Osteoblast (primary cell): ENCODE measurements at regions not wholly inside any gene's neighbourhood (a gene's known extent, or its start where the extent isn't known, plus 50 kb on each side); places are given as distances from the start of the nearest gene placed in this dataset.
A peak's percentile ranks its signal among the peaks of the same experiment; 100 is the strongest.
"Not testable (repeated sequence)": the region's sequence is repeated elsewhere in the genome, so short reads cannot be mapped to it uniquely, and the experiment has no call there.

Source experiments
- DNase-seq: peaks from one replicate; pipeline ENCODE4 v3.0.0; 2011; ENCODE audit warnings: low spot score, mixed read lengths; ENCODE audit not compliant: insufficient read length; ENCODE audit errors: missing footprints
- H2AFZ ChIP-seq: 2 replicates; pipeline ENCODE4 v1.6.0; 2011; ENCODE audit warnings: mild to moderate bottlenecking, low read length
- H3K27ac ChIP-seq: 2 replicates; pipeline ENCODE4 v1.5.1; 2011; ENCODE audit warnings: mild to moderate bottlenecking, low read depth, low read length, moderate library complexity
- H3K27me3 ChIP-seq: 2 replicates; pipeline ENCODE4 v1.6.0; 2012; ENCODE audit warnings: mild to moderate bottlenecking, control low read depth, inconsistent platforms, low read length, moderate library complexity; ENCODE audit not compliant: insufficient read depth
- H3K36me3 ChIP-seq: 2 replicates; pipeline ENCODE4 v1.5.1; 2011; ENCODE audit warnings: mild to moderate bottlenecking, low read length, control low read depth, moderate library complexity; ENCODE audit not compliant: insufficient read depth
- H3K4me1 ChIP-seq: 2 replicates; pipeline ENCODE4 v1.5.1; 2011; ENCODE audit warnings: mild to moderate bottlenecking, low read length, control low read depth, moderate library complexity; ENCODE audit not compliant: insufficient read depth
- H3K4me2 ChIP-seq: 2 replicates; pipeline ENCODE4 v1.6.0; 2011; ENCODE audit warnings: mild to moderate bottlenecking, low read length; ENCODE audit not compliant: insufficient read depth
- H3K4me3 ChIP-seq: fragments of 200-600 bp; sonication (generic); 3 replicates; pipeline ENCODE4 v1.5.1; 2012; ENCODE audit warnings: mild to moderate bottlenecking, low read length, inconsistent platforms; ENCODE audit not compliant: insufficient read depth
- H3K79me2 ChIP-seq: 2 replicates; pipeline ENCODE4 v1.6.0; 2012; ENCODE audit warnings: mild to moderate bottlenecking, low read length, control low read depth, inconsistent platforms; ENCODE audit not compliant: insufficient read depth
- H3K9me3 ChIP-seq: 2 replicates; pipeline ENCODE4 v1.5.1; 2011; ENCODE audit warnings: low read depth, low read length, control low read depth
- H4K20me1 ChIP-seq: 2 replicates; pipeline ENCODE4 v1.6.0; 2012; ENCODE audit warnings: mild to moderate bottlenecking, low read length, control low read depth; ENCODE audit not compliant: insufficient read depth
- CTCF ChIP-seq: IDR thresholded peaks from 2 replicates; pipeline ENCODE4 v1.5.1; 2011; ENCODE audit warnings: mild to moderate bottlenecking, low read depth, low read length, moderate library complexity; ENCODE audit errors: extremely low read depth

- Histone ChIP-seq H3K27ac (no peak overlapping the region), H3K4me1 (peaks cover 5% of the 10 kb centered on the region), H3K4me3 (no peak overlapping the region), H3K4me2 (no peak overlapping the region), H4K20me1 (no peaks in the 10 kb centered on the region), H3K36me3 (no peaks in the 10 kb centered on the region), H3K79me2 (no peaks in the 10 kb centered on the region), H3K27me3 (no peaks in the 10 kb centered on the region), H2AFZ (peak overlapping the region; percentile 16), H3K9me3 (no peaks in the 10 kb centered on the region)
- no peak for DNase-seq
- no peak for TF ChIP-seq CTCF
Measured at GRCh38 chr1:219076326-219076937, 97.2 kb upstream of the LYPLAL1 start.

- H3K79me2 ChIP-seq, DNase-seq, H3K27me3 ChIP-seq, H4K20me1 ChIP-seq, H3K4me1 ChIP-seq, H2AFZ ChIP-seq, H3K36me3 ChIP-seq, H3K9me3 ChIP-seq, H3K27ac ChIP-seq, H3K4me2 ChIP-seq, H3K4me3 ChIP-seq: not testable (repeated sequence)
Measured at GRCh38 chr1:219077767-219078166, 95.9 kb upstream of the LYPLAL1 start.

- H3K36me3 ChIP-seq = no peaks in the 10 kb centered on the region
- no peak overlapping the region for H3K4me2 ChIP-seq
- H2AFZ ChIP-seq = no peak overlapping the region
- no peaks in the 10 kb centered on the region for H3K9me3 ChIP-seq
- no peak overlapping the region for H3K4me3 ChIP-seq
- TF ChIP-seq CTCF = no peak
- no peak overlapping the region for H3K27ac ChIP-seq
- H4K20me1 ChIP-seq = no peaks in the 10 kb centered on the region
- H3K79me2 ChIP-seq = no peaks in the 10 kb centered on the region
- H3K4me1 ChIP-seq = peaks cover 24% of the 10 kb centered on the region
- no peak for DNase-seq
- no peaks in the 10 kb centered on the region for H3K27me3 ChIP-seq
Measured at GRCh38 chr1:219081943-219082925, 91.4 kb upstream of the LYPLAL1 start.

GRCh38 chr1:219083631-219084030 is 90.0 kb upstream of the LYPLAL1 start:
- no peaks in the 10 kb centered on the region for H3K27me3 ChIP-seq
- no peak overlapping the region for H3K4me3 ChIP-seq
- H3K79me2 ChIP-seq = no peaks in the 10 kb centered on the region
- peaks cover 37% of the 10 kb centered on the region for H3K4me1 ChIP-seq
- no peak overlapping the region for H3K27ac ChIP-seq
- H2AFZ ChIP-seq = no peak overlapping the region
- no peaks in the 10 kb centered on the region for H3K36me3 ChIP-seq
- H4K20me1 ChIP-seq = no peaks in the 10 kb centered on the region
- H3K9me3 ChIP-seq = no peaks in the 10 kb centered on the region
- no peak overlapping the region for H3K4me2 ChIP-seq
- no peak for TF ChIP-seq CTCF
- DNase-seq = no peak
